ENCODE measurements at regions not wholly inside any gene's neighbourhood (a gene's known extent, or its start where the extent isn't known, plus 50 kb on each side); places are given as distances from the start of the nearest gene placed in this dataset.
A peak's percentile ranks its signal among the peaks of the same experiment; 100 is the strongest.

GRCh38 chr5:54862036-54862435 lies 123.4 kb downstream of the ESM1 start:
- ATAC-seq (ENCODE audit: poor library complexity) (no peak), DNase-seq (no peak)
- intact Hi-C loops (cut with DNase I): no loop called here

GRCh38 chr5:54861212-54861894 lies 124.0 kb downstream of the ESM1 start:
- DNase-seq (no peak), ATAC-seq (ENCODE audit: poor library complexity) (no peak)
- intact Hi-C loops (cut with DNase I): no loop called here

DNA sequence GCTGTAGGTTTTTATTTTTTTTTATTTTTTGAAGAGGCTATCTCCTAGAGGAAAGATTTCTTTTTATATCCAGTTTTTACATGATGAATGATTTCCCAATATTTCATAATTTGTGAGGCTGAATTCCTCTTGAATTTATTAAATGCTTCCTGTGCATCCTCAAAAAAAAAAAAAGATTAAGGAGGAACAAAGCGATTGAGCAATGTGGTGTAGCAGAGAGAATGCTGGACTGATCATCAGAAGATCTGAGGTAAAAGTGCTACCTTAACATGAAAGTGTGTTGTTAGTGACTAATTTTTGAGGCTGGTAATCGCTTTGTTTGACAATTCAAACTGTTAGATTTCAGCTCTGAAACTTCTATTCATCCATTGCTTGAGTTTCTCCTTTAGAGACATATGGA lies 125.1 kb downstream of the ESM1 start:
- no peak for DNase-seq
- no peak for ATAC-seq (ENCODE audit: poor library complexity)
- intact Hi-C loops (cut with DNase I): no loop called here

- intact Hi-C loops (cut with DNase I): no loop called here
- ATAC-seq (ENCODE audit: poor library complexity) (no peak), DNase-seq (no peak)
Measured at GRCh38 chr5:54859316-54859715, 126.1 kb downstream of the ESM1 start.

DNA sequence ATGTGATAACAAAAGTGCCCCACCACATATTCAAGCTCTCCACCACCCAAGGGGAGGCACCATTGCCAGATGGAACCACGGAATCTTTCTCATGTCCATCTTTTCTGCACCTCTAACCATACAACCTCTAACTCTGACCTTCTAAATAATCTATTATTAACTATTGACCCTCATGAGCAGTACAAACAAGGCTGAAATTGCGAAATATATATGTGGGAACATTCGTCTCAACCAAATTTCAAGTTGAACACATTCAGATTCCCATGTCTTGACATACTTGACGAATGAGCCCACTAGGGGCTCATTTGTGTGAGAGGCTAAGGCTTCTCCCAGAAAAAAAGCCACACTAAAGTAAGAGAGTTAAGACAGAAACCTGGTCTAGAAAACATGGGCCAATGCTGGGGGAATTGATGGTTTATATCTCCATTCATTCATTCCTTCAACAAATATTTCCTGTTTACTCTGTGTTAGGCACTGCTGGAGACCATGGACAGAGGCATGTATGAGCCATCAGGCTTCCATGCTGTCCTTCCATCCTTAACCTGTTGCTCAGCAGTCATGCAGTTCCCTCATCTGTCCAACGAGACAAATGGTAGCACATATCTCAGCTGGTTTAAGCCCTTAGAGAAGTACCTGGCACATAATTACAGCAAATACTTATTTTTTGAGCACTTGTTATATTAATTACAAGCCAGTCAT lies 130.4 kb downstream of the ESM1 start:
- intact Hi-C loops (cut with DNase I): no loop called here
- DNase-seq: no peak
- no peak for ATAC-seq (ENCODE audit: poor library complexity)

GRCh38 chr5:54852007-54852406 lies 133.4 kb downstream of the ESM1 start:
- intact Hi-C loops (cut with DNase I): no loop called here
- DNase-seq: no peak
- no peak for ATAC-seq (ENCODE audit: poor library complexity)

DNA sequence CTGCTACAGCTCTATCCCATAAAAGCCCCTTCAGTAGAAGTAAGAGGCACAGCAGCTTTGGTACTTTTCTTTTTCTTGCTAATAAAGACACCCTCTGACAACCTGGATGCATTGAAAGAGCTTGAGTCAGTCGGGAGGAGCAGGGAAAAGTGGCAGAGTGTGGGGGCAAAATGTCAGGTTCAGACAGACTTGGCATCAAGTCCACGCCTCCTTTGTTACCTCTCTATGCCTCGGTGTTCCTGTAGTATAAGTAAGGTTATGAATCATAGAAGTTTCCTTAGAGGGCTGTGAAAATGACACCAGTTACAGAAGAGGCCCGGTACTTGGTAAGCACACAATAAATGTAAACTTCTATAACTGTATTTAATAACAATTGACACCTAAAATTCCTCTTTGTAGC lies 133.9 kb downstream of the ESM1 start:
- ATAC-seq (ENCODE audit: poor library complexity) (no peak), DNase-seq (no peak)
- intact Hi-C loops (cut with DNase I): no loop called here

- intact Hi-C loops (cut with DNase I): no loop called here
- DNase-seq: no peak
- ATAC-seq (ENCODE audit: poor library complexity): no peak
Measured at GRCh38 chr5:54848581-54848980, 136.8 kb downstream of the ESM1 start.

DNA sequence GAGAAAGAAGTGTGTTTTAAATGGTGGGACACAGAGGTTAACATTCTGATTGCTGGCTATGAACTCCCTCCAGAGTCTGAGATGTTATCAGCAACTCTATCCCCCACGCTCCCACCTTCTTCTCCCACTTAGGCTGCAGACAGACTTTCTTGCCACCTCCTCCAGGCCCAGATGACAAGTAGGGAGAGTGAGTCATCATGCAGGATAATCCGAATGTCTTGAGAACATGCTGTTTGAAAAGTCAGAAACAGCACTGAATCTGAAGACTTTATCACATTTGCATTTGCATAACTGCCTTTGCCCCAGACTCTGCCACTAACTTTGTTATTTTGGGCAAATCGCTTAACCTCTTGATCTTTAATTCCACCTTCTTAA lies 139.8 kb downstream of the ESM1 start:
- intact Hi-C loops (cut with DNase I): loop anchor here (2.0 kb wide), 1 partner anchor 329 kb away; the partner anchor contains the start of gene SNX18
- ATAC-seq (ENCODE audit: poor library complexity): no peak
- DNase-seq: no peak

DNA sequence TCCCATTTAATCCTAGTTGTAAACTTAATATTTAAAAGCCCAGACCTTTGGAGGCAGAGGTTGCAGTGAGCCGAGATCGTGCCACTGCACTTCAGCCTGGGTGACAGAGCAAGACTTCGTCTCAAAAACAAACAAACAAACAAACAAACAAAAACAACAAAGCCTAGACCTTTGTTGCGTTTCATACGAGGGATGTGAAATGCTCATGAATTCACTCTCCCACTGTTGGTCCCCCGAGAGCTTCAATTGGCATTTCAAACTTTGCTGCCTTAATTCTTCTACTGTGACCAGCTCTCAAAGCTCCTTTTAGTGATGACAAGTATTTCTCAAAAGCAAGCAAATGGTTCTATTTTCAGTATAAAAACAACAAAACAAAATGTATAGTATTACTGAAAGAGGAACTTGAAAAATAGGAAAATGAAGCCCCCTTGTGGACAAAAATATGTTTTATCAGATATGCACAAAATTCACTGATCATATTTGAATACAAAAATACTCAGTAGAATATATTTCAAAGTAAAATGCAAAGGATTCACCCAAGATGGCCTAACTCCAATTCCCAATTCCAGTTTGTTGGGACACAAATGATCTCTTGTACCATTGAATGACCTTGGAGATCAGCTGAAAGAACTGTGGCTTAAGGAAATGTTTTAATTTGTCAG lies 140.4 kb downstream of the ESM1 start:
- ATAC-seq (ENCODE audit: poor library complexity): peak; percentile 74
- intact Hi-C loops (cut with DNase I): loop anchor here (2.0 kb wide), 1 partner anchor 328 kb away; the partner anchor contains the start of gene SNX18
- DNase-seq: no peak

DNA sequence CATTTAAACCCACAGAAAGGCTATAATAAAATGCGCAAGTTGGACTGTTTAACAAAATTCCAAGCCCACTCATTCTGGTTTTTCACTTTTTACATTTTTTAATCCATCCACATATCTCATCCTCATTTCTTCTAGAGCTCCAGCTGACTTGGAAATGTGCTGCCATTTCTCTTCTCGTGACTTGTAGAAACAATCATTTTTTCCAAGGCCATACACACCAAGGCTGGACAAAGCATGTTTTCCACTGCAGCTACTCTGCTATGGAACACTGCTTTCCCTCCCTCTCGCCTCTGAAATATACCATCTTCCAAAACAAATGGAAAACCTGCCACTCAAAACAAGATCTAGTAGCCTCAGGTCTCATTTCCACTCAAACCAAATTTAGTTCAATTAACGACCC lies 141.1 kb downstream of the ESM1 start:
- ATAC-seq (ENCODE audit: poor library complexity) (no peak), DNase-seq (no peak)
- intact Hi-C loops (cut with DNase I): loop anchor here (2.0 kb wide), 1 partner anchor 327 kb away; the partner anchor contains the start of gene SNX18

DNA sequence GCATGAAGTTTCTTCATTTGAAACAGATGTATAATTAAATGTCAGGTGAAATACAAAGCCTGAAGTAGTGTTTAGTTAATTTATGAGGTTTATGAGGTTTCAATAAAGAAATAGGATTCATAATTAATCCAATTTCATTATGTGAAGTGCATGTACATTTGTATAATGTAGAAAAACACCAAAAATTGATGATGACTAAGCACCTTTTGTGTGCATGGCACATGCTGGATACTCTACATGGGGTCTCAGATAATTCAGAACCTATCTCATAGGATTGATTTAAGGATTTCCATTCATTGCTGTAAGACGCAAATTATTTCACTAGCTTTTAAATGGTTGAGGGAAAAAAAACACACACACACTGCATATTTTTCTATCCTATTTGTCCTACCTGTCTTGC lies 143.9 kb downstream of the ESM1 start:
- DNase-seq (no peak), ATAC-seq (ENCODE audit: poor library complexity) (no peak)
- intact Hi-C loops (cut with DNase I): no loop called here

- DNase-seq (no peak), ATAC-seq (ENCODE audit: poor library complexity) (no peak)
- intact Hi-C loops (cut with DNase I): loop anchor here (10.0 kb wide), 1 partner anchor 104 kb away; no protein-coding TSS in a partner anchor
Measured at GRCh38 chr5:54838843-54839242, 146.6 kb downstream of the ESM1 start.

DNA sequence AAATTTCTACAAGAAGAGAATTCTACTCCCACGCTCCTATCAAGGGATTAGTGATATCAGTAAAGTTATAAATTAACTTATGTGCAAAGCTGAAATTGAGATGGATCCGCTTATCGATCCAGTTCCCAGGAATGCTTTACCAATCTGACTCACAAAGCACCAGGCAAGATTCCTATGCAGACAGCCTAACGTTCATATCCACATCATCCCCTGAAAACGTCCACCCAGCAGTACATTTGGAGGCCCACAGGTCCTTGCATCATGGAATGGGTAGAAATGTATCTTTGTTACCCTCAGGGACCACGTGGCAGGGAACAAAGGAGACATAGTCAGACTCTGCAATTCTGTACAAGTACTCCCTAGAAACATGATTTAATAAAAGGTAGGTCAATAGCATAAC lies 147.4 kb downstream of the ESM1 start:
- intact Hi-C loops (cut with DNase I): loop anchor here (10.0 kb wide), 1 partner anchor 103 kb away; no protein-coding TSS in a partner anchor
- DNase-seq (no peak), ATAC-seq (ENCODE audit: poor library complexity) (no peak)

DNA sequence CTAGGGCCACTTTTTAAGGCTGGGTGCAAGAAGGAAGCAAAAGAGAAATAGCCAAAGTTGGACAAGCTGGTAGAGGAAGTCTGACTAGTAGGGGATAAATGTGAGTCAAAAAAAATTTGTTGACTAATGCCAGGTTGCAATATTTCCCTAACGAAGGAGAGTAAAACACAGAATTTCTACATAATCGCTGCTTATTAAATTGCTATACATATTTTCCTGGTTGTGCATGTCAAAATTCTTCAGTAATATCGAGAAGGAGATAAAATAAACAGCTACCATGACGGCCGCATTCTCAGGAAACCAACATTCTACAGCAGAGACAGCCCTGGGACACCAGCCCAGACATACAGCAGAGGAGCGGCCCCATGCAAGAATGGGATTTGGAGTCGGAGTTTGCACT lies 148.3 kb downstream of the ESM1 start:
- no peak for ATAC-seq (ENCODE audit: poor library complexity)
- intact Hi-C loops (cut with DNase I): loop anchor here (10.0 kb wide), 1 partner anchor 102 kb away; no protein-coding TSS in a partner anchor

DNA sequence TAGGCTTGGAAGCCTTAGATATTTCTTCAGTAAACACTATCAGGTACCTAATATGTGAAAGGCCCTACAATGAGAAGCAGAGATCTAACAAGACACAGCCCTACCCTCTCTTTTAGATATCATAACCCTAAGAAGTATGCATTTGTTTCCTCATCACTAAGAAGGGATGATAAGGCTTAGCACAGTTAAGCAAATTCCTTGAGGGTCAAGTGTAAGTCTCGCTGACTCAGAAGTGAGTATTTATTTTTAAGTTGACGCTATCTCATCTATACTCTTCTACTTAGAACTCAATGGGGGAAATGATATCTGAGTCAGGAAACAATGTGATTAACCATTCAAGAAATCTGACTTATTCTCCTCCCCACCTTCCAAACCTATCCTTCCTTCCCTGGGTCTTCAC lies 149.7 kb downstream of the ESM1 start:
- no peak for DNase-seq
- intact Hi-C loops (cut with DNase I): loop anchor here (10.0 kb wide), 1 partner anchor 101 kb away; no protein-coding TSS in a partner anchor
- ATAC-seq (ENCODE audit: poor library complexity): no peak

More for the DNA sequence above, 148.3 kb downstream of the ESM1 start:
- no peak for DNase-seq

DNA sequence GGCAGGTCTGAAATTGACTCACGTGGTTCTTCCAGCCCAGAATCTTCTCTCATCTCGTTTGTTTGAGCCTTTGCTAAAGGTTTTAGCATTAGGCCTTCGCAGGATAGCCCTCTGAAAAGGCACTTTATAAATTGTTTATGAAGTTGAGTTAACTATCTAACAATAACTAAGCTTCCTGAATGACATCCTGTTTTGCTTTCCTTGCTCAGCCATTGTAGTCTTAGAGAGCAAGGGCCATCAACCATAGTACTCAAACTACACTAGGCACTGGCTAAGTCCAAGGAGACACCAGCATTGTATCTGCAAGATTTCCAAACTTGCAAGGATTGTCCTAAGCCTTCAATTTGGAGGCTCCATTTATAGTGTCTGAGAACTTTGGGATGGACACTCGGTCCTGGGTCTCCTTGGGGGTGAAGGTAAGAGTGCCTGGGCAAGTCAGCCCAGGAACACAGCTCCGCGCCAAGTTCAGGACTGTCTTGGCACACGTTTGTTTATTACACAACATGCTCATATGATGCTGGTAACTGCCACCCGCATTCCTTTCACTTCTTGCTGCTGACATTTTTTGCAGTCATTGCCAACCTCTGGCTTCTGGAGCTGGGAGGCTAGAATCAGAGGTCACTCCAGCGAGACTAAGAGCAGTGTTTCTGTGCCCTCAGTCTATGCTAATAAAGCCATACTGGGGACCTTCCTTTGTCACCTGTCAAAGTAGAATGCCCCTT lies 151.1 kb downstream of the ESM1 start:
- peak; percentile 93 for ATAC-seq (ENCODE audit: poor library complexity)
- intact Hi-C loops (cut with DNase I): loop anchor here (10.0 kb wide), 1 partner anchor 99 kb away; no protein-coding TSS in a partner anchor
- peak; percentile 58 for DNase-seq

DNA sequence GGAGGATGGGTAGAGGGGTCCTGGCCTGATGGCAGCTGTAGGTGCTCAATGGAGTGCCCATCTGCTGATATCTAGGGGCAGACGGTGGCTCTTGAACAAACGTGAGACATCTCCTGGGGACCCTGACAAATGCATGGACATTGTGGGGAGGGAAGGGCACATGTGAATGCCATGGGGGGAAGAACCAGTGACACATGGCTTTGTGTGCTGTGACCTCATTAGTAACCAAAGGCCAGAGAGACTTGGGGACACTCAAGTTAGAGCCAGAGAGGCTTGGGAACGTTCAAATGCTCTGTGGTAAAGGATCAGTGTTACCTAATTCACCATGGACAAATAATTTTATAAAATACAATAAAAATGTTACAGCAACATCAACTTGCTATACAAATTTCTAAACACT lies 151.8 kb downstream of the ESM1 start:
- no peak for DNase-seq
- intact Hi-C loops (cut with DNase I): loop anchor here (10.0 kb wide), 1 partner anchor 99 kb away; no protein-coding TSS in a partner anchor
- no peak for ATAC-seq (ENCODE audit: poor library complexity)

DNA sequence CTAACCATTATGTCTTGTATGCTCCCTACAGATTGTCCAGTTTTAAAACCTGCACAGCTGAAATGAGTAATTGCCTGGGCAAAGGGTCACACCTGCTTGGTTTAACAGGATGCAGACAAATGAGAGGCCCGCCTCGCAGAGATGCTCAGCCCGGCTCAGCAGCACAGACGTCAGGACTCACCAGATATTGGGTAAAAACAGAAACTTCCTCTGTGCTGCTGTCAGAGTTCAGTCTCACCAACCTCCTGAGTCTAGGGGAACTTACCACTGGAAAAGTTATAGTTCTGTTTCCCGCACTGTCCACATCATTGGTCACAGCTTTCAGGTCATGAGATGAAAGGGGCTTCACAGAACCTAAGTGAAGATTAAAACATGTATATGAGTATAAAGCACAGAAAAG lies 152.5 kb downstream of the ESM1 start:
- intact Hi-C loops (cut with DNase I): loop anchor here (10.0 kb wide), 1 partner anchor 98 kb away; no protein-coding TSS in a partner anchor
- no peak for ATAC-seq (ENCODE audit: poor library complexity)
- DNase-seq: no peak

All from Right ventricle myocardium superior (tissue), 1 donor.